HepG2 (cell line): ENCODE measurements at regions not wholly inside any gene's neighbourhood (a gene's known extent, or its start where the extent isn't known, plus 50 kb on each side); places are given as distances from the start of the nearest gene placed in this dataset.

Source experiments
- ATAC-seq: fragments of 200-7000 bp; cut with Tn5 transposase; 3 replicates; pipeline ENCODE4 v1.9.1; 2020; ENCODE audit warnings: mild to moderate bottlenecking, moderate library complexity
- BruUV-seq: library from RNA; stranded (reverse); fragments of 400-500 nt; replicated peaks from 2 replicates; lab custom pipeline; 2021; lab: Mats Ljungman, UMichigan
- CTCF ChIA-PET: fragments of 300-600 bp; formaldehyde crosslinking; extraction: SDS; loops from one replicate; lab custom pipeline; 2021; ENCODE audit warnings: low total read pairs, inconsistent platforms, low intra/inter-chr PET ratio; lab: Yijun Ruan, JAX
- POLR2A ChIA-PET: fragments of 350-600 bp; sonication (Branson Sonifier 250); formaldehyde crosslinking; loops from one replicate; lab custom pipeline; 2020; ENCODE audit warnings: antibody characterized with exemption, inconsistent platforms; lab: Yijun Ruan, JAX
- DNase-seq: peaks from one replicate; pipeline ENCODE4 v3.0.0-alpha.2; 2015; ENCODE audit warnings: low spot score
- FAIRE-seq: peaks from 3 replicates; lab custom pipeline; 2011; peaks lifted over from hg19 to GRCh38; lab: Jason Lieb, UNC
- H2AFZ ChIP-seq: one replicate; pipeline ENCODE4 v1.6.1; 2011; ENCODE audit warnings: low read length, inconsistent platforms
- H3K27ac ChIP-seq: fragments of 300-600 bp; 3 replicates; pipeline ENCODE4 v1.8.0; 2011; ENCODE audit warnings: mixed run types, mild to moderate bottlenecking, mixed read lengths, low read length, inconsistent platforms; ENCODE audit not compliant: insufficient read depth; ENCODE audit errors: extremely low read length
- H3K27me3 ChIP-seq, 2 experiments: fragments of 200-600 bp in 1 of 2; 2 replicates in 1 of 2; 3 replicates in 1 of 2; pipeline versions ENCODE4 v1.6.0 to v1.8.0; 2011; ENCODE audit warnings: low read length in 2 of 2, mild to moderate bottlenecking in 2 of 2, moderate library complexity in 2 of 2, inconsistent platforms in 1 of 2; ENCODE audit not compliant: insufficient read depth in 2 of 2, control insufficient read depth in 1 of 2
- H3K36me3 ChIP-seq, 2 experiments: fragments of 200-600 bp in 1 of 2; replicated peaks in 1 of 2; 2 replicates in 1 of 2; 3 replicates in 1 of 2; pipeline versions ENCODE4 v1.5.1 to v1.8.0; 2011; ENCODE audit warnings: low read length in 2 of 2, inconsistent platforms in 1 of 2; ENCODE audit not compliant: insufficient read depth in 2 of 2, control insufficient read depth in 1 of 2
- H3K4me1 ChIP-seq: 2 replicates; pipeline ENCODE4 v1.5.1; 2012; ENCODE audit warnings: low read length, inconsistent platforms; ENCODE audit not compliant: insufficient read depth
- H3K4me2 ChIP-seq: 2 replicates; pipeline ENCODE4 v1.6.0; 2011; ENCODE audit warnings: low read depth, low read length, inconsistent platforms
- H3K4me3 ChIP-seq, 3 experiments: fragments of 200-600 bp in 1 of 3; sonication (generic), shearing (Covaris generic) in 1 of 3; replicated peaks in 1 of 3; 2 replicates each; pipeline ENCODE4 v1.5.1; 2011 to 2016; ENCODE audit warnings: low read length in 3 of 3, inconsistent platforms in 2 of 3, low read depth in 2 of 3, mild to moderate bottlenecking in 2 of 3, control low read depth in 1 of 3, mixed read lengths in 1 of 3; ENCODE audit not compliant: insufficient read depth in 1 of 3
- H3K79me2 ChIP-seq: one replicate; pipeline ENCODE4 v1.6.1; 2011; ENCODE audit warnings: low read length, inconsistent platforms; ENCODE audit not compliant: insufficient read depth
- H3K9ac ChIP-seq: 2 replicates; pipeline ENCODE4 v1.6.0; 2011; ENCODE audit warnings: mild to moderate bottlenecking, low read depth, low read length, inconsistent platforms; ENCODE audit not compliant: insufficient read depth
- H3K9me3 ChIP-seq: 2 replicates; pipeline ENCODE4 v1.5.1; 2012; ENCODE audit warnings: mild to moderate bottlenecking, low read length
- H4K20me1 ChIP-seq: 2 replicates; pipeline ENCODE4 v1.6.0; 2011; ENCODE audit warnings: inconsistent platforms, mild to moderate bottlenecking, low read length, moderate library complexity; ENCODE audit not compliant: insufficient read depth
- ATF7 ChIP-seq, 2 experiments: fragments of 450-650 bp in 1 of 2; sonication (generic) in 1 of 2; formaldehyde crosslinking in 1 of 2; IDR thresholded peaks; 2 replicates each; pipeline versions ENCODE4 v1.4.0 to v1.6.1; 2016 to 2020; ENCODE audit warnings: antibody characterized with exemption in 1 of 2, mild to moderate bottlenecking in 1 of 2, missing genetic modification reagents in 1 of 2
- GATA4 ChIP-seq: sonication (generic); IDR thresholded peaks from 2 replicates; pipeline ENCODE4 v1.6.1; 2016; ENCODE audit warnings: antibody characterized with exemption, low read depth, borderline replicate concordance
- MAF1 ChIP-seq: sonication (generic); formaldehyde crosslinking; IDR thresholded peaks from 2 replicates; pipeline ENCODE4 v1.5.0; 2020; ENCODE audit warnings: missing genetic modification reagents, borderline replicate concordance
- YEATS2 ChIP-seq: sonication (generic); formaldehyde crosslinking; IDR thresholded peaks from 2 replicates; pipeline ENCODE4 v1.4.0; 2020; ENCODE audit warnings: missing genetic modification reagents, borderline replicate concordance
- ZNF432 ChIP-seq: sonication (generic); formaldehyde crosslinking; IDR thresholded peaks from 2 replicates; pipeline ENCODE4 v1.5.0; 2020; ENCODE audit warnings: missing genetic modification reagents, mild to moderate bottlenecking, borderline replicate concordance
- ZNF773 ChIP-seq: sonication (generic); formaldehyde crosslinking; IDR thresholded peaks from 2 replicates; pipeline ENCODE4 v1.4.0; 2020; ENCODE audit warnings: missing genetic modification reagents, borderline replicate concordance
- ZXDC ChIP-seq: sonication (generic); formaldehyde crosslinking; IDR thresholded peaks from 2 replicates; pipeline ENCODE4 v1.5.0; 2020; ENCODE audit warnings: mild to moderate bottlenecking, missing genetic modification reagents
- WGBS: methylation state at CpG from one replicate; pipeline ENCODE4 v1.1.6; 2017; ENCODE audit warnings: low lambda C conversion rate; 5-methylcytosine and 5-hydroxymethylcytosine counted together
- in situ Hi-C: cut with HindIII; loops from 2 replicates; pipeline ENCODE4 v1.10.0; 2017; ENCODE audit warnings: low pct_unique_long_range_greater_than_20kb; ENCODE audit not compliant: extremely low pct_ligation_motif_present
- intact Hi-C: fragments of 100-400 bp; cut with micrococcal nuclease; formaldehyde crosslinking; loops from one replicate; pipeline ENCODE4 v1.10.0; 2022; ENCODE audit not compliant: unreplicated experiment

GRCh38 chr2:7852546-7852945, 829.3 kb upstream of the ID2 start (continued):
- no peak for TF ChIP-seq MAF1
- TF ChIP-seq ZXDC (CRISPR knock-in tag), result no peak
- no peak for TF ChIP-seq ZNF432 (CRISPR knock-in tag)

DNA sequence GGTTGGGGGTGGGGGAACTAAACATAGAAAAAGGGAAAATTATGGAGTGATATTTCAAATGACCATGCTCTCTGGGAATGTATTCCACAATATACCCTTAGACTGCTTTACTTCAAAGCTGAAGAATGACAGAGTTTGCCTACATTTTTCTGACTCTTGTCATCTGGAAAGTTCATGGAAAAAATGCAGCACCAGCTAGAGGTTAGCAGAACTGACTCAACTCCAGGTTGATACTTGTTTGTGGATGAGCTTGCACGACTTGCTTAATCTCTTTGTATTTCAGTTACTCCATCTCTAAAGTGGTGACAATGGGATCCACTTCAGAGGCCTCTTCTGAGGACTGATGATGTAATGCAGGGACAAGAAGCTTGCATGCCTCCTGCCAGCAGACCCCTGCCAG, 824.0 kb upstream of the ID2 start:
- Histone ChIP-seq H3K79me2 (no peaks in the 10 kb centered on the region), H4K20me1 (no peaks in the 10 kb centered on the region), H3K4me3 (no peak overlapping the region), H2AFZ (no peak overlapping the region), H3K27me3 (no peaks in the 10 kb centered on the region), H3K4me1 (no peaks in the 10 kb centered on the region), H3K27ac (no peak overlapping the region), H3K4me2 (no peak overlapping the region), H3K36me3 (no peaks in the 10 kb centered on the region), H3K9me3 (no peaks in the 10 kb centered on the region), H3K9ac (no peak overlapping the region)
- ChIA-PET POLR2A (no interaction called here), CTCF (no interaction called here)
- DNase-seq, result no peak
- intact Hi-C loops, result no loop called here
- ATAC-seq, result no peak
- no TSS peak for BruUV-seq
- TF ChIP-seq ATF7 (IDR thresholded peaks at IDR 0.05) (peak; percentile 48), ATF7 (CRISPR knock-in tag; IDR thresholded peaks at IDR 0.05) (no peak), YEATS2 (CRISPR knock-in tag) (no peak), GATA4 (no peak), ZNF773 (CRISPR knock-in tag) (no peak)
- in situ Hi-C loops, result no loop called here
- WGBS, result 0% methylated on average over 1 of the region's 1 CpG
- no peak for FAIRE-seq
